ENCODE measurements at regions not wholly inside any gene's neighbourhood (a gene's known extent, or its start where the extent isn't known, plus 50 kb on each side); places are given as distances from the start of the nearest gene placed in this dataset.
"Not testable (repeated sequence)": the region's sequence is repeated elsewhere in the genome, so short reads cannot be mapped to it uniquely, and the experiment has no call there.

- H2AK5ac ChIP-seq (ENCODE audit: low read depth, low read length) = peak overlapping the region; percentile 87; the same call in 1 of the 2 replicates
- H3K23ac ChIP-seq (ENCODE audit: low read depth, low read length); H3K27ac ChIP-seq (ENCODE audit: insufficient read depth, low read length); intact Hi-C loops (cut with micrococcal nuclease); H3K36me3 ChIP-seq (ENCODE audit: control insufficient read depth, insufficient read depth, low read length); H3K9ac ChIP-seq (ENCODE audit: low read depth, low read length); DNase-seq; H3K4me2 ChIP-seq (ENCODE audit: low read depth, low read length); H3K79me1 ChIP-seq (ENCODE audit: low read depth in 1 of 2, low read length in 2 of 2); H2AFZ ChIP-seq (replicated peaks; ENCODE audit: low read length, poor library complexity); H4K5ac ChIP-seq (ENCODE audit: low read depth, low read length); BruUV-seq (replicated peaks); POLR2A ChIA-PET (ENCODE audit: unreplicated experiment); H2AK9ac ChIP-seq (replicated peaks; ENCODE audit: low read depth, low read length, poor library complexity); ATAC-seq (ENCODE audit: low read depth); H3K27me3 ChIP-seq (ENCODE audit: control insufficient read depth, insufficient read depth, low read length); H3K9me1 ChIP-seq (ENCODE audit: insufficient read depth, low read length); H3K4me3 ChIP-seq (ENCODE audit: insufficient read depth, low read depth, low read length); in situ Hi-C loops (cut with MboI; ENCODE audit: low sequenced_read_pairs); H3K14ac ChIP-seq (replicated peaks; ENCODE audit: low read depth, low read length); H3K4me1 ChIP-seq (ENCODE audit: control insufficient read depth, insufficient read depth, low read length); H2BK120ac ChIP-seq (ENCODE audit: low read depth, low read length); H2BK5ac ChIP-seq (ENCODE audit: low read depth, low read length, poor library complexity, severe bottlenecking); H2BK15ac ChIP-seq (ENCODE audit: low read depth, low read length); CTCF ChIA-PET; H3K9me3 ChIP-seq (ENCODE audit: control insufficient read depth, insufficient read depth, low read length); H4K20me1 ChIP-seq (ENCODE audit: insufficient read depth, low read length); dilution Hi-C loops (cut with HindIII; ENCODE audit: low sequenced_read_pairs, unreplicated experiment); H3K56ac ChIP-seq (ENCODE audit: extremely low read depth, insufficient read depth, low read length); H4K8ac ChIP-seq (ENCODE audit: low read depth in 2 of 2, low read length in 2 of 2); H2BK20ac ChIP-seq (ENCODE audit: low read depth, low read length): not testable (repeated sequence)
- H3K4ac ChIP-seq (ENCODE audit: low read depth, low read length) = peak overlapping the region; percentile 43
- peak overlapping the region; percentile 32 for H4K91ac ChIP-seq (ENCODE audit: insufficient read depth, low read depth, low read length)
- H3K18ac ChIP-seq (ENCODE audit: low read depth, low read length) = peak overlapping the region; percentile 35; the same call in 1 of the 2 replicates
- WGBS, 2 experiments (ENCODE audit: extremely low coverage in 2 of 2, insufficient read length in 1 of 2) = 92% methylated on average over 4 of the region's 18 CpGs; no CpG with 5 or more reads in 1 of the 2 experiments
Observed at GRCh38 chr16:29338821-29339700, 67.5 kb downstream of the NPIPB11 start.

DNA sequence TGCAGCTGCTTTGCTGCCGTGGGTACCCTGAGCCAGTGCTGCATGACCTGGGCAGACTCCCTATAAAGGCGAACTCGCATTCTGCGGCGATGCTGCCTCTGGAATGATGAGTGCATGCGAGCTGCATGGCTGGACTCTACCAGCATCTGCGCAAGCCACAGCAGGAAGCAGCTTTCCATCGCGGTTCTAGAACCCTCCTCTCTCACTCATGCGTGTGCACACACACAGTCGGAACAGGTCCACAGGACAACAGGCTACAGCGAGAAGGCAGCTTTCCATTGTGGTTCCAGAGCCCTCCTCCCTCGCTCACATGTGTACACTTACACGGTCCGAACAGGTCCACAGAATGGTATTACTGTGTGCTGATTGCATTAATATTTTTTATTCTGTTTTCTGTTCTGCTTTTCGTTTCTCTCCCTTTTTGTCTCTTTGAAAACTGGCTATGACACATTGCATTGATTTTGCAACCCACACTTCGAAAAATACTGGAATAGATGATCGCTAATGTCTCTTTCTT lies 69.1 kb downstream of the NPIPB11 start:
- H3K79me1 ChIP-seq (ENCODE audit: low read depth in 1 of 2, low read length in 2 of 2); H2BK20ac ChIP-seq (ENCODE audit: low read depth, low read length); H3K27ac ChIP-seq (ENCODE audit: insufficient read depth, low read length); CTCF ChIA-PET; H3K36me3 ChIP-seq (ENCODE audit: control insufficient read depth, insufficient read depth, low read length); intact Hi-C loops (cut with micrococcal nuclease); H3K23ac ChIP-seq (ENCODE audit: low read depth, low read length); H2AFZ ChIP-seq (replicated peaks; ENCODE audit: low read length, poor library complexity); H4K5ac ChIP-seq (ENCODE audit: low read depth, low read length); ATAC-seq (ENCODE audit: low read depth); H2BK15ac ChIP-seq (ENCODE audit: low read depth, low read length); H3K9me3 ChIP-seq (ENCODE audit: control insufficient read depth, insufficient read depth, low read length); H2BK120ac ChIP-seq (ENCODE audit: low read depth, low read length); H3K4me3 ChIP-seq (ENCODE audit: insufficient read depth, low read depth, low read length); BruUV-seq (replicated peaks); H3K9ac ChIP-seq (ENCODE audit: low read depth, low read length); H4K20me1 ChIP-seq (ENCODE audit: insufficient read depth, low read length); H3K27me3 ChIP-seq (ENCODE audit: control insufficient read depth, insufficient read depth, low read length); DNase-seq; POLR2A ChIA-PET (ENCODE audit: unreplicated experiment); H3K4me1 ChIP-seq (ENCODE audit: control insufficient read depth, insufficient read depth, low read length); H2BK5ac ChIP-seq (ENCODE audit: low read depth, low read length, poor library complexity, severe bottlenecking); H3K18ac ChIP-seq (ENCODE audit: low read depth, low read length); H3K56ac ChIP-seq (ENCODE audit: extremely low read depth, insufficient read depth, low read length); H3K4ac ChIP-seq (ENCODE audit: low read depth, low read length); dilution Hi-C loops (cut with HindIII; ENCODE audit: low sequenced_read_pairs, unreplicated experiment); H3K9me1 ChIP-seq (ENCODE audit: insufficient read depth, low read length); in situ Hi-C loops (cut with MboI; ENCODE audit: low sequenced_read_pairs); H4K8ac ChIP-seq (ENCODE audit: low read depth in 2 of 2, low read length in 2 of 2); H2AK9ac ChIP-seq (replicated peaks; ENCODE audit: low read depth, low read length, poor library complexity); H3K4me2 ChIP-seq (ENCODE audit: low read depth, low read length); H3K14ac ChIP-seq (replicated peaks; ENCODE audit: low read depth, low read length): not testable (repeated sequence)
- Histone ChIP-seq H2AK5ac (ENCODE audit: low read depth, low read length) (peak overlapping the region; percentile 17), H4K91ac (ENCODE audit: insufficient read depth, low read depth, low read length) (0 out of 2 replicates have a peak overlapping the region, but pooled peaks have one; percentile 37)
- WGBS, 2 experiments (ENCODE audit: extremely low coverage in 2 of 2, insufficient read length in 1 of 2) = 100% methylated on average over 8 of the region's 18 CpGs; no CpG with 5 or more reads in 1 of the 2 experiments

Measured in IMR-90 (cell line).